Omental fat pad (tissue), 3 donors: ENCODE measurements at regions not wholly inside any gene's neighbourhood (a gene's known extent, or its start where the extent isn't known, plus 50 kb on each side); places are given as distances from the start of the nearest gene placed in this dataset.
"Not testable (repeated sequence)": the region's sequence is repeated elsewhere in the genome, so short reads cannot be mapped to it uniquely, and the experiment has no call there.

Experiments used
- ATAC-seq: fragments of 150-250 bp; one replicate; pipeline ENCODE4 v1.9.1; 2016; ENCODE audit warnings: mild to moderate bottlenecking, moderate library complexity; ENCODE audit not compliant: low FRiP score
- DNase-seq: peaks from one replicate; pipeline ENCODE4 v3.0.0-alpha.2; 2019; ENCODE audit warnings: low spot score
- CTCF ChIP-seq, 3 donors: fragments of 450-650 bp; IDR thresholded peaks; one replicate each; pipeline ENCODE4 v1.5.1; 2016 to 2017; ENCODE audit warnings: antibody characterized with exemption in 3 of 3, mild to moderate bottlenecking in 3 of 3, moderate library complexity in 2 of 3

- ATAC-seq: no peak
- no peak for TF ChIP-seq CTCF (IDR thresholded peaks at IDR 0.05)
- DNase-seq: no peak
These were observed 113.6 kb upstream of the NXPH2 start for GRCh38 chr2:138893746-138894145.

- DNase-seq: no peak
These were observed 100.9 kb upstream of the NXPH2 start for GRCh38 chr2:138881126-138881525.

GRCh38 chr2:138879931-138880330 is 99.7 kb upstream of the NXPH2 start:
- no peak for ATAC-seq
- no peak for DNase-seq
- TF ChIP-seq CTCF (IDR thresholded peaks at IDR 0.05): no peak

More at GRCh38 chr2:138881126-138881525, 100.9 kb upstream of the NXPH2 start:
- no peak for TF ChIP-seq CTCF (IDR thresholded peaks at IDR 0.05)
- no peak for ATAC-seq

- no peak for TF ChIP-seq CTCF (IDR thresholded peaks at IDR 0.05)
- no peak for DNase-seq
- no peak for ATAC-seq
These were observed 97.2 kb upstream of the NXPH2 start for GRCh38 chr2:138877421-138877820.

- no peak for ATAC-seq
- DNase-seq: no peak
- TF ChIP-seq CTCF (IDR thresholded peaks at IDR 0.05): no peak
These were observed 94.1 kb upstream of the NXPH2 start for GRCh38 chr2:138874251-138874650.

GRCh38 chr2:138872116-138872515 is 91.9 kb upstream of the NXPH2 start:
- ATAC-seq, DNase-seq: not testable (repeated sequence)

- no peak for DNase-seq
- no peak for ATAC-seq
- TF ChIP-seq CTCF (IDR thresholded peaks at IDR 0.05): no peak
These were observed 91.1 kb upstream of the NXPH2 start for GRCh38 chr2:138871312-138871711.

GRCh38 chr2:138867341-138867740 is 87.2 kb upstream of the NXPH2 start:
- ATAC-seq (no peak), DNase-seq (no peak)
- TF ChIP-seq CTCF (IDR thresholded peaks at IDR 0.05): no peak
